Endothelial cell of umbilical vein (primary cell): ENCODE measurements at regions not wholly inside any gene's neighbourhood (a gene's known extent, or its start where the extent isn't known, plus 50 kb on each side); places are given as distances from the start of the nearest gene placed in this dataset.

ENCODE experiments used
- BruUV-seq: library from RNA; stranded (reverse); fragments of 400-500 nt; replicated peaks from 2 replicates; lab custom pipeline; 2021; lab: Mats Ljungman, UMichigan
- CTCF ChIA-PET: fragments of 300-600, 350-600 bp; sonication (Branson Sonifier 250); formaldehyde crosslinking; loops from one replicate; lab custom pipeline; 2021; ENCODE audit warnings: antibody characterized with exemption, inconsistent platforms; lab: Charles Lee
- POLR2A ChIA-PET: fragments of 300-600, 350-600 bp; sonication (Branson Sonifier 250); formaldehyde crosslinking; loops from one replicate; lab custom pipeline; 2021; ENCODE audit warnings: antibody characterized with exemption, inconsistent platforms; lab: Charles Lee
- DNase-seq: peaks from one replicate; pipeline ENCODE4 v3.0.0-alpha.2; 2011; ENCODE audit warnings: low read depth, low spot score
- FAIRE-seq: peaks from 2 replicates; lab custom pipeline; 2011; peaks lifted over from hg19 to GRCh38; lab: Jason Lieb, UNC
- H2AFZ ChIP-seq: 2 replicates; pipeline ENCODE4 v1.6.0; 2012; ENCODE audit warnings: low read depth, low read length, control low read depth, inconsistent platforms
- H3K27ac ChIP-seq: 2 replicates; pipeline ENCODE4 v1.5.1; 2011; ENCODE audit warnings: low read depth, mild to moderate bottlenecking, control low read depth, low read length, moderate library complexity; ENCODE audit not compliant: insufficient read depth
- H3K27me3 ChIP-seq, 2 experiments: 2 replicates each; pipeline versions ENCODE4 v1.6.0 to v1.6.1; 2011; ENCODE audit warnings: low read length in 2 of 2, mixed read lengths in 1 of 2; ENCODE audit not compliant: control insufficient read depth in 2 of 2, insufficient read depth in 2 of 2
- H3K36me3 ChIP-seq, 2 experiments: 2 replicates in 1 of 2; 3 replicates in 1 of 2; pipeline ENCODE4 v1.5.1; 2011; ENCODE audit warnings: low read length in 2 of 2, mild to moderate bottlenecking in 1 of 2, moderate library complexity in 1 of 2; ENCODE audit not compliant: control insufficient read depth in 2 of 2, insufficient read depth in 2 of 2; ENCODE audit errors: extremely low read depth in 1 of 2
- H3K4me1 ChIP-seq: 3 replicates; pipeline ENCODE4 v1.5.1; 2011; ENCODE audit warnings: mild to moderate bottlenecking, low read length; ENCODE audit not compliant: control insufficient read depth, insufficient read depth; ENCODE audit errors: extremely low read depth
- H3K4me2 ChIP-seq: 2 replicates; pipeline ENCODE4 v1.6.1; 2011; ENCODE audit warnings: low read length, control low read depth, mixed read lengths; ENCODE audit not compliant: insufficient read depth
- H3K4me3 ChIP-seq, 3 experiments: fragments of 200-600 bp in 1 of 3; sonication (generic), shearing (Covaris generic) in 1 of 3; replicated peaks in 1 of 3; 2 replicates each; pipeline ENCODE4 v1.5.1; 2011 to 2016; ENCODE audit warnings: control low read depth in 3 of 3, low read length in 3 of 3, mild to moderate bottlenecking in 2 of 3, inconsistent platforms in 1 of 3, low read depth in 1 of 3, moderate library complexity in 1 of 3; ENCODE audit not compliant: insufficient read depth in 1 of 3
- H3K79me2 ChIP-seq: 2 replicates; pipeline ENCODE4 v1.6.0; 2012; ENCODE audit warnings: low read length, inconsistent platforms; ENCODE audit not compliant: control insufficient read depth, insufficient read depth
- H3K9ac ChIP-seq: replicated peaks from 2 replicates; pipeline ENCODE3; 2011; ENCODE audit warnings: low read length, control low read depth; ENCODE audit not compliant: insufficient read depth; ENCODE audit errors: extremely low read depth
- H3K9me1 ChIP-seq: replicated peaks from 3 replicates; pipeline ENCODE4 v1.6.0; 2011; ENCODE audit warnings: mild to moderate bottlenecking, low read length; ENCODE audit not compliant: control insufficient read depth, insufficient read depth; ENCODE audit errors: extremely low read depth
- H3K9me3 ChIP-seq: replicated peaks from 2 replicates; pipeline ENCODE4 v1.5.1; 2012; ENCODE audit warnings: low read length, inconsistent platforms; ENCODE audit not compliant: control insufficient read depth, insufficient read depth
- H4K20me1 ChIP-seq: replicated peaks from 2 replicates; pipeline ENCODE3; 2011; ENCODE audit warnings: mild to moderate bottlenecking, low read length; ENCODE audit not compliant: control insufficient read depth, insufficient read depth; ENCODE audit errors: extremely low read depth
- CTCF ChIP-seq, 2 donors: IDR thresholded peaks; 1 replicate in 1 of 2; 2 replicates in 1 of 2; pipeline ENCODE4 v1.5.1; 2011; ENCODE audit warnings: low read length in 2 of 2, mild to moderate bottlenecking in 2 of 2, moderate library complexity in 2 of 2, control low read depth in 1 of 2, inconsistent platforms in 1 of 2, low read depth in 1 of 2; ENCODE audit not compliant: insufficient read depth in 1 of 2; ENCODE audit errors: extremely low read depth in 1 of 2
- EZH2 ChIP-seq: IDR thresholded peaks from 2 replicates; pipeline ENCODE4 v1.6.1; 2012; ENCODE audit warnings: borderline replicate concordance, low read depth, mild to moderate bottlenecking, moderate library complexity, low read length, inconsistent platforms; ENCODE audit not compliant: severe bottlenecking
- FOS ChIP-seq: IDR thresholded peaks from 2 replicates; pipeline ENCODE4 v1.6.1; 2011; ENCODE audit warnings: mild to moderate bottlenecking, low read length, moderate library complexity, borderline replicate concordance; ENCODE audit not compliant: insufficient read depth
- GATA2 ChIP-seq: IDR thresholded peaks from 2 replicates; pipeline ENCODE4 v1.7.0; 2011; ENCODE audit warnings: low read depth, mild to moderate bottlenecking, moderate library complexity, mixed read lengths, low read length; ENCODE audit not compliant: insufficient read length, insufficient read depth
- JUN ChIP-seq: IDR thresholded peaks from 2 replicates; pipeline ENCODE4 v1.6.1; 2011; ENCODE audit warnings: borderline replicate concordance, low read depth; ENCODE audit not compliant: insufficient read length, insufficient read depth
- MYC ChIP-seq: IDR thresholded peaks from one replicate; pipeline ENCODE4 v1.6.1; 2011; ENCODE audit warnings: mild to moderate bottlenecking, low read depth, low read length
- POLR2A ChIP-seq: IDR thresholded peaks from 2 replicates; pipeline ENCODE4 v1.6.1; 2012; ENCODE audit warnings: low read depth, mild to moderate bottlenecking, control low read depth, low read length
- POLR2AphosphoS5 ChIP-seq: IDR thresholded peaks from 2 replicates; pipeline ENCODE4 v1.6.1; 2012; ENCODE audit warnings: low read depth, mild to moderate bottlenecking, control low read depth, low read length, moderate library complexity; ENCODE audit not compliant: insufficient read depth
- dilution Hi-C: fragments of 300-500 bp; cut with MboI; formaldehyde crosslinking; loops from one replicate; pipeline ENCODE4 v1.15.0; 2019; ENCODE audit warnings: low sequenced_read_pairs; ENCODE audit not compliant: extremely low pct_ligation_motif_present
- intact Hi-C: fragments of 100-400 bp; cut with micrococcal nuclease; formaldehyde crosslinking; loops from one replicate; pipeline ENCODE4 v1.10.0; 2022
- TF ChIP-seq, protein P1 (sequence below): IDR thresholded peaks from 2 replicates; pipeline ENCODE4 v1.6.1; 2011; ENCODE audit not compliant: insufficient read depth, insufficient read length

DNA sequence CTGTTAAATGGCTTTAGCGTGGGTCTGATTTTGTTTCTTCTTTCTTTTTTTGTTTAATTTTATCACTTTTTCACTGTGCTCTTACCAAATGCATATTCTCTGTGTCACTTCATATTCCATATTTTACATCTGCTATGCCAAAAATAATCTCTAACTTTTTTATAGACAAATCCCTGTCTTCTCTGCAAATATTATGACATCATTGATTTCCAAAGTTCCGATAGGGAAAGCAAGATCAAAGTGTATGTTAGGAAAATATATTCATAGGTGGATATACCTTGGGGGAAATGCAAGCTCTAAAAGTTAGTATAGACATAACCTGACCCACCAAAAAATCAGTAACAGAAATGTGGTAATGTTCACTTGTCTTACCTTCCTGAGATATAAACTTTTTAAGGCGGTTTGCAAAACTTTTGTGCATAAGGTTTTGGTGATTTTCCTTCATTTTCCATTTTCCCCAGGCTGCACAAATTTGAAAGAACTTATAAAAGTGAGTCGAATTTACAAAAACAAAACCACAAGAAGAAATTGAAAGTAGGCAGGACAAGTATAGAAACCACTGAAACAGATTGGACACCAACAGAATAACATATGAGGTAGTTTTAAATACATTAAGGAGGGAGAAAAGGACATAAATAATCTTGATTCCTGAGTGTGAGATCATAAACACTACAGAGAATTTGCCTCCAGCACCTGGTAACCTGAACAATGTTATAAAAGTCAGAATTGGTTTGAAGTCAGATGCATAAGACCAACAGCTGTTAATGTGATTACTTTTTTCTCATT, 63.1 kb upstream of the TFEC start:
- intact Hi-C loops = no loop called here
- no peak overlapping the region for H3K27ac ChIP-seq

More for the DNA sequence above, 63.1 kb upstream of the TFEC start:
- DNase-seq (no peak), FAIRE-seq (no peak)
- Histone ChIP-seq H3K36me3 (no peaks in the 10 kb centered on the region), H3K9ac (no peak overlapping the region), H2AFZ (no peak overlapping the region), H3K79me2 (no peaks in the 10 kb centered on the region), H3K9me1 (no peaks in the 10 kb centered on the region), H3K9me3 (no peaks in the 10 kb centered on the region), H3K4me1 (peaks cover 13% of the 10 kb centered on the region), H4K20me1 (no peaks in the 10 kb centered on the region), H3K4me2 (no peak overlapping the region), H3K27me3 (no peaks in the 10 kb centered on the region), H3K4me3 (no peak overlapping the region)
- POLR2A ChIA-PET = no interaction called here
- CTCF ChIA-PET = no interaction called here
- no TSS peak for BruUV-seq
- dilution Hi-C loops = no loop called here
- TF ChIP-seq, protein P1, sequence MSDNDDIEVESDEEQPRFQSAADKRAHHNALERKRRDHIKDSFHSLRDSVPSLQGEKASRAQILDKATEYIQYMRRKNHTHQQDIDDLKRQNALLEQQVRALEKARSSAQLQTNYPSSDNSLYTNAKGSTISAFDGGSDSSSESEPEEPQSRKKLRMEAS = no peak
- TF ChIP-seq JUN = no peak
- TF ChIP-seq GATA2 = no peak
- TF ChIP-seq POLR2AphosphoS5 = no peak
- TF ChIP-seq CTCF (IDR thresholded peaks at IDR 0.05; ENCODE audit: extremely low read depth in 1 of 2, insufficient read depth in 1 of 2, low read depth in 1 of 2, low read length in 2 of 2) = no peak
- no peak for TF ChIP-seq EZH2
- no peak for TF ChIP-seq FOS
- no peak for TF ChIP-seq POLR2A
- TF ChIP-seq MYC = no peak
